ENCODE measurements at regions not wholly inside any gene's neighbourhood (a gene's known extent, or its start where the extent isn't known, plus 50 kb on each side); places are given as distances from the start of the nearest gene placed in this dataset.

DNA sequence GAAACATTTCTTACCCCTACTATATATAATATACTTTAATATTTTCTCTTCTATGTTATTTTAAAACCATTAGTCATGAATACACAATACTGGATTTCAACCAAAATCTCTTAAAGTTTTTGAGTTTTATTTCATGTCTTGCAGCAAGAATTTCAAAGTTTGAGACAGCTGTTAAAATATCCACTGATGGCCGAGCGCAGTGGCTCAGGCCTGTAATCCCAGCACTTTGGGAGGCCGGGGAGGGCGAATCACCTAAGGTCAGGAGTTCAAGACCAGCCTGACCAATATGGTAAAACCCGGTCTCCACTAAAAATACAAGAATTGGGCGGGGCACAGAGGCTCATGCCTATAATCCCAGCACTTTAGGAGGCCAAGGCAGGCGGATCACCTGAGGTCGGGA, 59.7 kb upstream of the DAPK1 start:
- TF ChIP-seq, protein P1, sequence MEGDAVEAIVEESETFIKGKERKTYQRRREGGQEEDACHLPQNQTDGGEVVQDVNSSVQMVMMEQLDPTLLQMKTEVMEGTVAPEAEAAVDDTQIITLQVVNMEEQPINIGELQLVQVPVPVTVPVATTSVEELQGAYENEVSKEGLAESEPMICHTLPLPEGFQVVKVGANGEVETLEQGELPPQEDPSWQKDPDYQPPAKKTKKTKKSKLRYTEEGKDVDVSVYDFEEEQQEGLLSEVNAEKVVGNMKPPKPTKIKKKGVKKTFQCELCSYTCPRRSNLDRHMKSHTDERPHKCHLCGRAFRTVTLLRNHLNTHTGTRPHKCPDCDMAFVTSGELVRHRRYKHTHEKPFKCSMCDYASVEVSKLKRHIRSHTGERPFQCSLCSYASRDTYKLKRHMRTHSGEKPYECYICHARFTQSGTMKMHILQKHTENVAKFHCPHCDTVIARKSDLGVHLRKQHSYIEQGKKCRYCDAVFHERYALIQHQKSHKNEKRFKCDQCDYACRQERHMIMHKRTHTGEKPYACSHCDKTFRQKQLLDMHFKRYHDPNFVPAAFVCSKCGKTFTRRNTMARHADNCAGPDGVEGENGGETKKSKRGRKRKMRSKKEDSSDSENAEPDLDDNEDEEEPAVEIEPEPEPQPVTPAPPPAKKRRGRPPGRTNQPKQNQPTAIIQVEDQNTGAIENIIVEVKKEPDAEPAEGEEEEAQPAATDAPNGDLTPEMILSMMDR (conservative IDR thresholded peaks at IDR 0.05): no peak
- H3K27ac ChIP-seq: no peak overlapping the region

DNA sequence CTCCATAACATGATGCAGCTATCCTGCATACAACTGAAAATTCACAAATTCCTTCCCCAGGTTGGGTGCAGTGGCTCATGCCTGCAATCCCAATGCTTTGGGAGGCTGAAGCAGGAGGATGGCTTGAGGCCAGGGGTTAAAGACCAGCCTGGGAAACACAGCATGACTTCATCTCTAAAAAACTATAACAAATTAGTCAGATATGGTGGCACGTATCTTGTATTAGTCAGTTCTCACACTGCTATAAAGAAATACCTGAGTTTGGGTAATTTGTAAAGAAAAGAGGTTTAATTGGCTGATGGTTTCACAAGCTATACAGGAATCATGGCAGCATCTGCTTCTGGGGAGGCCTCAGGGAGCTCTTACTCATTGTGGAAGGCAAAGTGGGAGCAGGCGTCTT, 56.4 kb upstream of the DAPK1 start:
- no peak overlapping the region for H3K27ac ChIP-seq
- TF ChIP-seq, protein P1 (conservative IDR thresholded peaks at IDR 0.05): no peak

DNA sequence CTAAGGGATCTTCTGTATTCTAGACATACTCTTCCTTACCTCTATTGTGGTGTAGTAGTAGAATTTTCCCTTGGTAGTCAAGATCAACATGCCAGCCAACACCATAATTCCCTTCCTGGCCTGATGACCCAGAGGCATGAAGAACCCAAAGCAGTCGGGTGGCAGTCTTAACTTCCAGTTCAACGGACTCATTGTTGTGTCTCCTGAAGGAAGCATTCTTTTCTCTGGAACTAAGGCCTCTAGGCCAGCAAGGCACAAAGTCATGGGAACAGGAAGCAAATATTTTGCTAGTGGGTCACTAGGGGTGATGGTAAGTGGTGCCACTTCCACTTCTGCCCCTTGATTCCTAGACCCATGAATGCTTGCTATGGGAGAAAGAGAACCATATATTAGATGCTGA, 55.2 kb upstream of the DAPK1 start:
- H3K27ac ChIP-seq: no peak overlapping the region
- TF ChIP-seq, protein P1 (conservative IDR thresholded peaks at IDR 0.05): no peak

DNA sequence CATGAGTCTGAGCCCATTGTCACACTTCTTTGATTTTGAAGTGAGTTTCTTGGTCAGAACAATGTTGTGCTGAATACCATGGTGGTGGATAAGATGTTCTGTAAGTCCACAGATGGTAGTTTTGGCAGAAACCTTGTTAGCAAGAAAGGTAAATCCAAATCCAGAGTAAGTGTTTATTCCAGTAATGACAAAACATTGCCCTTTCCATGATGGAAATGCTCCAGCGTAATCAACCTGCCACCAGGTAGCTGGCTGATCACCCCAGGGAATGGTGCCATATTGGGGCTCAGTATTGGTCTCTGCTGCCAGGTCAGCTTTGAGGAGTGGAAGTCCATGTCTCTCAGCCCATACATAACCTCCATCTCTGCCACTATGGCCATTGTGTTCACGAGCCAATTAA, 54.7 kb upstream of the DAPK1 start:
- H3K27ac ChIP-seq: no peak overlapping the region
- TF ChIP-seq, protein P1 (conservative IDR thresholded peaks at IDR 0.05): no peak

DNA sequence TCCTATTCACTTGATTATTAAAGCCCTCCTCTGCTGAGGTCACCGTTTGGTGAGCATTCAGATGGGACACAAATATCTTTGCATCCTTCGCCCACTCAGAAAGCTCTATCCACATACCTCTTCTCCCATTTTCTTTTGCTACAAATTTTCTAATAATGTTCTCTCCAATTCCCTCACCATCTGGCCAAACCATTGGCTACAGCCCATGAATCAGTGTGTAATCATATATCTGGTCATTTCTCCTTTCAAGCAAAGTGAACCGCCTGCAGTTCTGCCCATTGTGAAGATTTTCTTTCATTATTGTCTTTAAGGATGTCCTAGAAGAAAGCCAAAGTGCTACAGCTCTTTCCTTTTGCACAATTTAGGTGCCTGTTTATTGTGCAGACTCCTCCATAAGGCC, 54.2 kb upstream of the DAPK1 start:
- TF ChIP-seq, protein P1 (conservative IDR thresholded peaks at IDR 0.05): no peak
- H3K27ac ChIP-seq: no peak overlapping the region

DNA sequence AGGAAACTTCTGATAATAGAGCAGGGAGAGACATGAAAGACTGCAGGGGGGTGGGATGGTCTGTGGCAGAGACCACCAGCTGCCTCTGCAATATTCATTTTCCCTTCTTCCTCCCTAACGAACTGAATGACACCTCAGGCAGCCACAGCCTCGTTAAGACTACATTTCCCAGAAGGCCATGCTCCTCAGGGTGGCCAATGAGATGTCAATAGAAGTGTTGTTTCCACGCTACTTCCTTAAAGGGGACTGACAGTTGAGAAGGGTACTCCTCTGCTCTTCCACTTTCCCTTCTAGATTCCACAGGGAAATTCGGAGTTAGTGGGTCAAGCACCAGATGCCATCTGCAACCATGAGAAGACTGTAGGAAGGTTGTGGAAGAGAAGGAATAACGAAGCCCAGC, 52.0 kb upstream of the DAPK1 start:
- no peak overlapping the region for H3K27ac ChIP-seq
- TF ChIP-seq, protein P1 (conservative IDR thresholded peaks at IDR 0.05): no peak

DNA sequence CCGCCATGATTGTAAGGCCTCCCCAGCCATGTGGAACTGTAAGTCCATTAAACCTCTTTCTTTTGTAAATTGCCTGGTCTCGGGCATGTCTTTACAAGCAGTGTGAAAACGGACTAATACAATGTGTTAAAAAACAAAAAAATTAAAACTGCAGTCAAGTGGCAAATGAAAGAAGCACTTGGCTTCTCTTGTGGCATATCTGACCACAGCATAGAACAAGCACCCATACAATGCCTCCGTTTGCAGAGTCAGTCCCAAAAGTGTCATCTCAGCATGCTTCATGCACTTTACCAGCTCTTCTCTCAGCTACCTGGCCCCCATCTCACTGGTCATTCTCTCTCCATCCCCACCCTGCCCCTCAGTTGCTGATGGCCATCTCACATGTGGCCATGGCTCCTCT, 51.1 kb upstream of the DAPK1 start:
- no peak overlapping the region for H3K27ac ChIP-seq
- TF ChIP-seq, protein P1 (conservative IDR thresholded peaks at IDR 0.05): no peak

Data from VCaP (cell line).